ENCODE measurements at regions not wholly inside any gene's neighbourhood (a gene's known extent, or its start where the extent isn't known, plus 50 kb on each side); places are given as distances from the start of the nearest gene placed in this dataset.

GRCh38 chr2:160613466-160614153 is 120.0 kb upstream of the RBMS1 start:
- TF ChIP-seq CTCF (conservative IDR thresholded peaks at IDR 0.05; ENCODE audit: low read depth in 2 of 2) (no peak), POLR2AphosphoS5 (IDR thresholded peaks at IDR 0.05; ENCODE audit: low read depth) (no peak)
